HUDEP-2 (cell line): ENCODE measurements at regions not wholly inside any gene's neighbourhood (a gene's known extent, or its start where the extent isn't known, plus 50 kb on each side); places are given as distances from the start of the nearest gene placed in this dataset.

Source experiments
- DNase-seq, 76 experiments: peaks; one replicate each; lab custom pipeline; 2025; ENCODE audit not compliant: unreplicated experiment in 76 of 76; lab: John Stamatoyannopoulos, UW

DNA sequence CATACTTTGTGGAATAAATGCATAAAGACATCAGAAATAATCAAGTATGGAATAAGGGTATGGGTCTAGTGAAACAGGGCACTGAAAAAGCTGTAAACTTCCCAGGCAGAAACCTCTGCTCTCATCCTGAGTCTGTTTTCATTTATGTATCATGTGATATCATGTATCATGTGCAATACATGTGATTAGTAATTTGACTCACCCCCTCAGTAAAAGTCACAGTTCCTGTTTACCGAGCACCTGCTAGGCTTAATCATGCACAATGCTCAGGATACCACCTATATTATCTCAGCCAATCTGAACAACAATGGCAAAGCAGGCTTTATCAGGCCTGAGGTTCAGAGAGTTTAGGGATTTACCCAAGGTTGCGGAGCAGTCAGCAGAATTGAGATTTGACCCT is 250.6 kb upstream of the TENM4 start:
- no peak for DNase-seq

DNA sequence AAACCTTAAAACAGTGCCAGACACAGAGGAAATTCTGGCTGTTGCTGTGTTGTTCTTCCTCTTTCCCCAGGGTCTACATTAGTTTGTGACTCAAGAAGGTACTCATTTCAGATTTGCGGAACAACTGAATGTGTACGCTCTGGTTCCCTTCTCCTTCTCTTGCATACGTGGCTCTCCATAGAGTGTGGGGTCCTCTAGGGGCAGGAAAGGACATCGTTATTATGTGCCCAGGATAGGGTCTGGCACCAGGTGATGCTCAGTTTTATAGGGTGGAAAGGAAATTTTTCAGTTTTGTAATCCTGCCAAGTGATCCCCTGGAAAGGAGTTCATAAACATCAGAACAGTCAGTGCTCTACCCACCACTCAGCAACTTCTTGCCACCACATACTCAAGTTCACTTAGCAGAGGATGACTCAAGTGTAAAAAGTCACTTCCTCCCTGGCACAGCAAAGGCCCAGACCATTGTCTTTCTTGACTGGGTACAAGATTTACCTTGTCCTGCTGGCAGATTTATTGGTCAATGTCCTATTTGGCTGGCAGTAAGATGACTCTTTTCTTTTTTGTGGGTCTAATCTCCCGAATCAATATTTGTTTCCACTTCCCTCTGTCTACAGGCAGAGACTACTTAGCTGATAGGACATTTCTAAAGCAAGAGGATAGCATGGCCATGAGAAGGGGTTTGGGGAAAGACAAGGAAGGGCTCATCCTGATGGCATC is 246.0 kb upstream of the TENM4 start:
- no peak for DNase-seq

DNA sequence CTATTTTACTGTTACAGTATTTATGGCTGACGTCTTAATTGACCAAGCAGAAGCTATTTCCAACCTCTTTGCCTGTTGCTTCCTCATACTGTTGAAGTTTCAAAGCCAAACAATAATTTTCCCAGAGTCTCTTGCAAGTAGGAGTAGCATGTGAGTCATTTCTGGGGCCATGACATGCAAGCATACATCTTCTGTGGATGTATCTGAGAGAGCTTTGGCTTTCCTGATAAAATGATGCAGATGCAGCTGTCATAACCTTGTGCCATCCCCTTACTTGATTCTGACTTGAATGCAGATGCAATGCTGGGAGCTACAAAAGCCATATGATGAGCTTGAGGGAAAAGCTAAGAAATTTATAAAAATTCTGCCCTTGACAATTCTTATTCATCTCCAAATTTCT is 243.1 kb upstream of the TENM4 start:
- DNase-seq: no peak

DNA sequence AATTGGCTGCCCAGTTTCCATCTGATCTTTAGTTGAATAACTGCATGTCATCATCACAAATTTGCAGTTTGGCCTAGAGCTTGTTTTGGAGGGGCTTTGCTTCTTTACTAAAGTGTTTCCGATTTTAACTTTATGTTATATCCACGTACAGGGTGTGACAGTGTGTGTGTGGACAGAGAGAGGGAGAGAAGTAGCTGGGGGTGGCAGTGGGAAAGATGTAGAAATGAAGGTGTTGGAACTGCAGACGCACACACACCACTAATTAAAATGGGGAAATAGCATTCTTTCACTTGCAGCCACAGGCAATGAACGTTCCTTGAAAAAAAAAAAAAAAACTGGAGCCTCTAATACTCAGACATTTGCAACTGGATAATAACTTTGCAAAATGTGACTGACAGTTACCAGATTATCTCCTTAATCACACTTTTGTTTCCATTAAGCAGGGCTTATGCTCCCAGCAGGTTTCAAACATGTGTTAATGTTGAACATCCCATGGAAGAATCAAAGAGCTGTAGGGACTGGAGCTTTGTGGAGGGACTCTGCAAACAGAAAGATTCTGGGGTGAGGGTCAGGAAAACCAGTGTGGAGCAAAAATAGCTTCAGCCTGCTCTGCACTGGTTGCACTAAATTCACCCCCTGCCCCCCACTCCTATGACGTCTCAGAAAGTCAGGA is 238.1 kb upstream of the TENM4 start:
- no peak for DNase-seq

DNA sequence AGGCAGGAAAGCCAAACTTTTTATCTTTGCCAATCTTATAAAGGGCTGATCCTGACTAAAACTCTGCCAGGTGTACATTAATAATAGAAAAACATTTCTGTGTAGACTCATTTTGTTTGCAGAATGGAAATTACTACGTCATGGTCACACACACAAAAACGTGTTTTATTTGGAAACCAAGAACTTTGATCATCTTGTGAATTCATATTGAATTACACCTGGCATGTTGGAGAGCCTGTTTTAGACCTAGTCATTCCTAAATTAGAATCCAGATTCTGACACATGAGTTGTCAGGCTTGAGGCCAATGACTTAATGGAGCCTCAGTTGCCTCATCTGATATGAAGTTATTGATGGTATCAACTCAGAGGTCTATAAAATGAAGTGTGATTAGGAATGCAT is 235.6 kb upstream of the TENM4 start:
- no peak for DNase-seq

DNA sequence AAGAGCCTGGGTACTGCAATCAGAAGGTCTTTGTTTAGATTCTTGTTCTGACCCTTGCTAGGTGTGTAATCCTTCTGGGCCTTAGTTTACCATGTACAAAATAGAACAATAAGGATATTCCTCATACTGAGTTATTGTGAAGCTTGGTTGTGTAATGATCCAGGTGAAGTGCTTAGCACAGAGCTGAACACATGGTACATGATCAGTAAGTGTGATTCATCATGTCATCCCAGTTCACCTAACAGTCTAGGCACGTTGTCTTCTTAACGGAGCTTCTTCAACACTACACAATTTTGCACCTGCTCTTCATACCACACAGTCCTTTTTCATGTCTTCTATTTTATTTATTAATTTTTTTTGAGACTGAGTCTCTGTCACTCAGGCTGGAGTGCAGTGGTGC is 234.3 kb upstream of the TENM4 start:
- DNase-seq: no peak

DNA sequence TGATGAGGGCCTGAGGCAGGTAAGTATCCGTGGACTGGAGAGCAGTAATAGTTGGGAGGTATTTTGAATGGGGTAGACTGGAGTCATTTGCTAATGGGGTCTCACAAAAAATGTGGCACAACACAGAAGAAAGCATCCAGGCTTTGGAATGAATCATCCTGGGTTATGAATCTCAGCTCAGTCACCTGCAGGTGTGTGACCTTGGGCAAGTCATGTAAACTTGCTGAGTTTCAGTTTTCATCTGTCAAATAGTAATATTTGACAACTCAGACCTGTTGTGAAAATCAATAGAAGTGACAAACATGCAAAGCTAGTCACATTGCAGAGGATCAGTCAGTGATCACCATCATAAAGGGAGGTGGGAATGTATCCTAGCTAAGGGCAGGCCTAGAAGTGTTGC is 232.0 kb upstream of the TENM4 start:
- DNase-seq: no peak

DNA sequence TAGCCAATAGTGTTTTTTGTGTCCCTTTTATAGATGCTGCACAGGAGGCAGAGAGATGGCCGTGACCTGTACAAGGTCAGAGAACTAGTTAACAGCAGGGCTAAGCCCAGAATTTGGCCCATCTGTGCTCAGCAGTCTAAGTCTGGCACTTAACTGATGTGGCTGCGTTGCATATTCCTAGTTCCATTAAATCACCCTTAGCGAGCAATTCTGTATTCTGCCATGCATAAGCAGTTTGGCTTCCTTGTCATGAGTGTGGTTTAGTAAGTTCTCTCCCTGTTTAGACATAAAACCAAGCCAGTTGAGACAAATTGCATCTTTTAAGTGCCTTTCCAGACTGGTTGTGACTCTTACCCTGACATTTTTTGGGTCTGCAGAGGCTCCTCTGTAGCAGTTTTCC is 230.6 kb upstream of the TENM4 start:
- no peak for DNase-seq

DNA sequence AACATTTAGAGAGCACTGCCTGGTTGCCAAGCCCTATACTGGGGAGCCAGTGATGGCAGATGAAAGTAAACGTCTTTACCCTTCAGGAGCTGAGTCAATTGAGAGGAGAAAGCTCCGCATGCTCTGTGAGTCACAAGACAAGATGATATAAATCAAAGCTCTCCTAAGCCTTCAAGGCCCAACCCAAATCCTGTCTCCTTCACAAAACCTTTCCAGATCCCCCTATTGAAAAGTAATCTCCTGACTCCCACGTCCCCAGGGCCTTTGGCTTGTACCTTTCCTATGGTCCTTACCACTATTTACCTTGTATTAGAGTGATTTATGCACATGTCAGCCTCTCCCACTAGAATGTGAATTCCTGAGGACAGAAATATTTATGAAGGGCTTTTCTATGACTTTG is 230.1 kb upstream of the TENM4 start:
- no peak for DNase-seq

DNA sequence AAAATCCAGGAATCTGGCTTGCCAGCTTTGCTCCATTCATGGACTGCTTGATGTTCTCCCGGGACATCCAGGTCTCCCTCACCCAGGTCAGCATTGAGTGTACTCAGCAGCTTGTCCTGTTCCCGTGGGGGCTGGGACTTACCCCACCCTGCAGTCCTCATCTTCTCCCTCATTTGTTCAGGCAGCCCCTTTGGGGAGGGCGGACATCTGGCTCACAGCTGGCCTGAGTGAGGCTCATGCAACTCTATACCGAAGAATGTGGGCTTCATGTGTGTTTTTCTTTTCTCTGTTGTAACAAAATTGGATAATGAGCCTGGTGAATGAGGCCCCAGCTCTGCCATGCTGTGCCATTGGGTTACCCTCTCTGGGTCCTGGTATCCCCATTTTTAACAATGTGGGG is 227.7 kb upstream of the TENM4 start:
- DNase-seq: no peak

DNA sequence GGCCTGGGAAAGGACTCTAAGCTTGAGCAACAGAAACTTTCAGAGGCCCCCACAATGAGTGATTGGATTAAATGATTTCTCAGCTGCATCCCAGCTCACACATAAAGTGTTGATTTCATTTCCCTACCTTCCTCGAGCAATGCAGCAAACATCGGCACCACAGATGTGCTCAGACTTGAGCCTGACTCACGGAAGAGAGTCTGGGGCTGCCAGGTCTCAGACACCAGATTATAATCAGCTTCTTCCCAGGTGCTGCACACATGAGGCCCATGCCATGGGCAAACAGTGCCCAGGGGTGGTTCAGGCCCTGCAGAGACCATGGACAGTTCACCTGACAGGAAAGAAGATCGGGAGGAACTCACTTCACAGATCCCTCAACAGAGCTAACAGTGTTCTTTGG is 226.6 kb upstream of the TENM4 start:
- DNase-seq: no peak

DNA sequence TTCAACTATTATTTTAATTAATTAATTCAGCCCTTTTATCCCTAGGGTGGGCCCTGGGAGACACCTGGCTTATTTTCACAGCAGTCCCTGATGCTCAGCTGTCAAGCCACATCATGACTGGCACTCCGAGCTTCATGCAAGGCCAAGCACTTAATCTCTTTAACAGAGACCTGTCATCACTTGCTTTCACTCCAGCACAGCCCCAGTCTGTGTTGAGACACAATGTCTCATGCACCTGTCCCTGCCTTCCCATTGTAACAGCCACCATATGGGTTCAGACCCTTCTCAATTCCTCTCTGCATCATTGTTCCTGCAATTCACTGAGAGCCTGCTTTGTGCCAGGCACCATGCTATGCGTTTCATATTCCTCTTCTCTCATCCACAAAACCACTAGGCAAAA is 222.2 kb upstream of the TENM4 start:
- DNase-seq: no peak

DNA sequence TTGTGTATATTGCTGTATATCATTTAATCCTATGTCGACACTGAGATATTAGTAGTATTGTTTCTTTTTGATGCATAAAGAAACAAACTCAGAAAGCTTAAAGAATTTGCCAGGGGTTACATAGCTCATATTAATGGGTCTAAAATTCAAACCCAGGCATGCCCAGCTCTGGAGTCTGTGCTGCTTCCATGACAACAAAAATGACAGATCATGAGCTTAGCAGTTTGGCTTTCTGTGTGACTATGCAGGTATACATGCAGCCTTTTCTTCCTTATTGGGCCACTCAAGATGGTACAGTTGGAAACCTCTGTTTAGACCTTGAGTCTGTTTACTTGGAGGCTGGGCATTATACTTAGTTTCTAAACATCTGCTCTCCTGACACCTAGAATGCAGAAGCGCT is 220.5 kb upstream of the TENM4 start:
- no peak for DNase-seq

DNA sequence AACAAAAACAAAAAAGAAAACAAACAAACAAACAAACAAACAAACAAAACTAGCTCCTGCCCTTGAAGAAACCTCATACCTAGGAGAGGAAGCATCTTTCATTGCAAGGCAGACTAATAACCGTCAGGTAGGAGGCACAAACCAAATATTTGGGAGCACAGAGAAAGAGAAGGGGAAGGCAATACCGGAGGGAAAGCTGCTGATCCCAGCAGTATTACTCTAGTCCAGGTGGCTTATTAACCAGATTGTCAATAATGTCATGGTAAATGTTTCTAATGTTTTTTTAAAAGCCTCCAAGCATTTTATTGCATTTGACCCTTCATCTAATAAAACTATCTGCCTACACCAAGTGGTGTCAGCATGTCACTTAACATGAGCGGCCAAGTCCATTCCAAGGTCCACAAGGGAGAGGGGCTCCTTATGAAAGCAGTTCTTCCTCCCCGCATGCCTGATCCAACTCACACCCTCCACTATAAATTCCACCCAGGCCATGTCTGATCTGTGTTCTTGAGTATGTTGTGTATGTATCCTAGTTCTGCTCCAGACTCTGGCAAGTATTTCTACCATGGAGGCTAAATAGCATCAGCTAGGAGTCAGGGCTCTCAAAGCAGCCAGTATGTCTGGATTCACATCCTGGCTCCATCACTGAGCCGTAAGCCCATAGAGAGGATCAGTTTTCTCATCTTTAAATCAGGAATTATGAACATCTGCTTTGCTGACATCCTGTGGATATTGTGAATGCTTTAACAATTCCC is 208.1 kb upstream of the TENM4 start:
- DNase-seq: no peak

DNA sequence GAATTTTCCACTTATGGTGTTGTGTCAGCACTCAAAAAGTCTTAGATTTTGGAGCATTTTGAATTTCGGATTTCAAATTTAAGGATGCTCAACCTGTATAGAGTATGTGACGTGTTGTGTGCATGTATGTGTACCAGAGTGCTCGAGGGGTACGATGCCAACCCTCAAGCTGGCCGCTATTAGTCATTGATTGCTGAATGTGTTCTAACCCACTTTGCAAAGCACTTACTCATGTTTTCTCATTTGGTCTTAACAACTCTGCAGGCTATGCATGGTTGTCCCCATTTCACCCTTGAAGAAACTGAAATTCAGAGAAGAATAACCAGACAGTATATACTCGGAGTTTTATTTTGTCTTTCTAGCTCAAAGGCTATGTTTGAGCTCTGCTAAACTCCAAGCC is 196.4 kb upstream of the TENM4 start:
- DNase-seq: no peak

DNA sequence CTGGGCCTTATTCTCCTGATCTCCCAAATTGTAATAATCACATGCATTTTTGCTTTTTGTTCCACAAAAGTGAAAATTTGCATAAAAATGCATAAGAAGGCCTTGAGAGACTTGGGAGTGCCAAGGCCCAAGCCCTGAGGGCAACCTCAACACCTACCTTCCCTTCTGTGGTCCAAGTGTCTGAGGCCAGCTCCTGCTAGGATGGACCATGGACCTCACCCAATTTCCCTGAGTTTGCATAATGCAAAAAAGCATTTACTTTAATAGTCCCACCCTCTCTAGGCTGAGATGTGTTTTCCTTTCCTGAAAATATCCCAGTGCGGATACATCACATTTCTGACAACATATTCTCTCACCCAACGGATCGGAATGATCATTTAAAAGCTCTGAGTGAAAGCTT is 194.1 kb upstream of the TENM4 start:
- no peak for DNase-seq

DNA sequence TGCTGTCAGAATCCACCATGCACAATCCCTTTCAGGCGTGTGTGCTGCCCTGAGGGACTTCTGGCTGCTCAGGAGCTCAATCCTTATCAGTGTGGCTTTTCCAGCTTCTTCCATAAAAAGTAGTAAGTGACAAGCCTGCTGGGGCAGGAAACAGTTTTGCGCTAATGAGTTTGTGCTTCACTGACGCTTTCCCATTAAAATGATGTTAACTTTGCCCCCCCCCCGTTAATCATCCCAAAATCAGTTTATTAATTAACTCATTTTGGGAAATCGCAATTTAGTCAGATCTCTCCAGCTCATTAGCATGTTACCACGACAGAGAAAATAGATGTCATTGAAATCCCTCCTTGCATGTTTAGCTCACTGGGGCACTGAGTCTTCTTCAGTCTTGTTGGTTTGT is 186.5 kb upstream of the TENM4 start:
- no peak for DNase-seq

DNA sequence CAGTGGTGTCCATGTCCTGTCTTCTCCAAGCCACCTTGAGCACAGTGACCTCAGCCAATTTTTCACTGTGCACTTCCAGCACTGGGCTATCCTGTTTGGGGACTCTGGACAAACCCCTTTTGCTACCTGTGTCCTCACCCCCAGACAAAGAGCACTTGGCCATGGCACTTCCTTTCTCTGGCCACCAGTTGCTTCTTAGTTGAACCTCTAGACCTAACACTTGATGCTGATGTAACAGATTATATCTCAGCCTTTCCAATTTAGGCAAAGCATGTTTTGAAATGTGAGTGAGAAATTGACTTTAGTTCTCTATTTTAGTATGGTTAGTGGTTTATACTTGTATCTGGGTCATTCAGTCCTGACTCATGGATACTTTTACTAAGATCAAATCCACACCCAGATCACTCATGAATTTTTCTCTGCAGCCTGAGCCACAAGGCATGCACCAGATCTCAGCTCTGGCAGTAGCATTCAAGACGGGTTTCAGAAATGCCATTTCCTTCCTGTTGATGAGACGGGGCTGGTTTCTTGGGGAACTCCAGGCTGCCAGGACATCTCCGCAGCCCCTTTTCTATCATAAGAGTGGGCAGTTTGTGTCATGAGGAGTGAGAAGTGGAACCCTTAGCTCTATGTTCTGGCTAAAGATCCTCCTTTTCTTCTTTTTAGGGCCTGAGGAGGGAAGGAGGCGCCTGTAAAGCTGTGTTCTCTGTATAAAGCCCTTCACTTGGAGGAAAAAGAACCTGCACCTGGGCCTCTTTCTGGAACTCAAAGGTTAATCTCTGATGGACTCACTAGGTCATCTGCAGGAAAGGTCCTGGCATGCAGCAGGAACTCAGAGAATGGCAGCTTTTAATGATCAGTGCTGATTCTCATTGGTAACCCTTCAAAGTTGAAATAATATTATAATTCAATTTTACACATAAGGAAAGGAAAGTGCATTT is 185.6 kb upstream of the TENM4 start:
- DNase-seq: no peak

DNA sequence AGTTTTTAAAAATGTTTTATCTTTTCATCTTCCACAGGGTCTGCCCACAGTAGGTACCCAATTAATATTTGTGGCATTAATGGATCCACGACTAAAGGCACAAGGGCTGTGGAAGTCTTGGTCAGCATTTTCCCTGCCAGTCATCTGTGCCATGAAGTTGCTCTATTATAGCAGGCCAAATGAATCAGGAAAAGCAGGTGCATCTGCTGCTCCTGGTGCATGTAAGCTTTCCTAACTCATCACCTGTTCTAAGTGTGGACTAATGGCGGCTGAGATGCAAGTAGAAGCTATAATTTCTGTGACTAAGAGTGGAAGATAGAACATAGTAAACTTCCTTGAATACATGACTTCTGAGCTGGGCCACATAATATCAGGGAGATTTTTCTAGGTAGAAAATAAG is 182.5 kb upstream of the TENM4 start:
- no peak for DNase-seq

DNA sequence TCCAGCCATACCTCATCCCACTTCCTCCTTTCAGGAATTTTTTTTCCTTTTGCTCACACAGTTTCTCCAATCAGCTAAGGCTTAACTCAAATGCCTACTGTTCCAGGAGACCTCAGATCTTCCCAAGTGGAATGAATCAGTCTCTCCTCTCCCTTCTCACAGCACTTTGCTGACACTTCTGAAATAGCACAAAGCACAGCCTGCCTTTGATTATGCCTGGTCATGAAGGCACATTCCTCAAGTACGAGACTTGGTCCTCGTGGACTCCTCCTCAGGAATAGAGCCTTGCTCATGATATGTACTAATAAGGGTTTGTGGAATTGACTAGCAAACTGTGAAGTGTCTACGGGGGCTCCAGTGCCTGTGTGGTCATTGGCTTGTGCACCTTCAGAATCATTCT is 176.7 kb upstream of the TENM4 start:
- DNase-seq: no peak

DNA sequence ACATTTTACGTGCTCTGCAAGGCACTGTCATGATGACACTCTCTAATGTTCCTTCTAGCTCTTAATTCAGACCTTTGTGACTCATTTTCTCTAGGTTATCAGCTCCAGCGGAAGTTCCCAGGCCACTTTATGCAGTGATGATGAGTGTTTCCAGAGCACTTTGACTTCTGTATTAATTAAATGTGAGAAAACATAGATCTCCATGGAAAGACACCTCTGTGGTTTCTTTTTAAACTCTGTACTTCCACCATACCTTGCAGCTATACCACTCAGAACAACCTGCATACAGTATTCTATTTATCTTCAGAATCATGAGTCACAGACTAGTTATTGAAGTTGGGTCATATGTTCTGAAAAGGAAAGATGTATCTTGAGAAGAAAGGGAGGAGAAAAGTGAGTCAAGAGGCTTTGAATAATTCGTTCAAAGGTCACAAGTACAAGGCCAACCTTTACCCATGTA is 175.6 kb upstream of the TENM4 start:
- no peak for DNase-seq
